ENCODE measurements at regions not wholly inside any gene's neighbourhood (a gene's known extent, or its start where the extent isn't known, plus 50 kb on each side); places are given as distances from the start of the nearest gene placed in this dataset.

DNA sequence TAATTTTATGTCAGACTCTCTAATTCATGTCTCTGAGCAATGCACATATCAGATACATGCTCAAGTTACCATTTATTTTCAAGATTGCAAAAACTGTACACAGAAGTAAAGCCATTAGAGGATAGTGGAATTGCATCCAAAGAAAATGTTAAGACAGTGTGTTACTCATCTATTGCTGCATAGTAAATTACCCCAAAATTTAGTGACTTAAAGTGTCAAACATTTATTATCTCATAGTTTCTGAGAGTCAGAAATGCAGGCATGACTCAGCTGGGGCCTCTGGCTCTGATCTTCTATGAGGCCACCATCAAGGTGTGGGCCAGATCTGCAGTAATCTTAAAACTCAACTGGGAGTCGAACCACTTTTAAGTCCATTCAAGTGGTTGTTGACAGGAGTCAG lies 275.2 kb downstream of the QDPR start:
- H3K9ac ChIP-seq (ENCODE audit: control insufficient read depth, insufficient read depth, low read length): no peak overlapping the region
- intact Hi-C loops (cut with micrococcal nuclease; ENCODE audit: unreplicated experiment) (no loop called here), in situ Hi-C loops (cut with MboI) (no loop called here)
- SMC1A ChIA-PET (ENCODE audit: uncharacterized antibody, unreplicated experiment): no interaction called here
- no peak overlapping the region for H3K27ac ChIP-seq (ENCODE audit: control insufficient read depth, insufficient read depth)
- no peaks in the 10 kb centered on the region for H3K9me3 ChIP-seq (replicated peaks; ENCODE audit: control insufficient read depth, insufficient read depth, low read length)
- H3K36me3 ChIP-seq (ENCODE audit: control insufficient read depth in 2 of 2, insufficient read depth in 2 of 2, low read length in 1 of 2): no peaks in the 10 kb centered on the region
- H3K27me3 ChIP-seq (replicated peaks in 1 of 2; ENCODE audit: control insufficient read depth in 2 of 2, insufficient read depth in 2 of 2, low read length in 1 of 2): no peaks in the 10 kb centered on the region
- no TSS peak for BruUV-seq (replicated peaks)
- FAIRE-seq (no peak), ATAC-seq (no peak), DNase-seq (ENCODE audit: low read depth, low spot score) (no peak)
- no peak overlapping the region for H3K4me2 ChIP-seq (ENCODE audit: control insufficient read depth, insufficient read depth)
- no peak overlapping the region for H2AFZ ChIP-seq (ENCODE audit: control insufficient read depth, low read depth, low read length)
- POLR2A ChIA-PET: no interaction called here
- RAD21 ChIA-PET (ENCODE audit: unreplicated experiment): no interaction called here
- CTCF ChIA-PET: no interaction called here
- H3K79me2 ChIP-seq (ENCODE audit: control insufficient read depth, insufficient read depth, low read length): no peaks in the 10 kb centered on the region
- TF ChIP-seq, protein P1, sequence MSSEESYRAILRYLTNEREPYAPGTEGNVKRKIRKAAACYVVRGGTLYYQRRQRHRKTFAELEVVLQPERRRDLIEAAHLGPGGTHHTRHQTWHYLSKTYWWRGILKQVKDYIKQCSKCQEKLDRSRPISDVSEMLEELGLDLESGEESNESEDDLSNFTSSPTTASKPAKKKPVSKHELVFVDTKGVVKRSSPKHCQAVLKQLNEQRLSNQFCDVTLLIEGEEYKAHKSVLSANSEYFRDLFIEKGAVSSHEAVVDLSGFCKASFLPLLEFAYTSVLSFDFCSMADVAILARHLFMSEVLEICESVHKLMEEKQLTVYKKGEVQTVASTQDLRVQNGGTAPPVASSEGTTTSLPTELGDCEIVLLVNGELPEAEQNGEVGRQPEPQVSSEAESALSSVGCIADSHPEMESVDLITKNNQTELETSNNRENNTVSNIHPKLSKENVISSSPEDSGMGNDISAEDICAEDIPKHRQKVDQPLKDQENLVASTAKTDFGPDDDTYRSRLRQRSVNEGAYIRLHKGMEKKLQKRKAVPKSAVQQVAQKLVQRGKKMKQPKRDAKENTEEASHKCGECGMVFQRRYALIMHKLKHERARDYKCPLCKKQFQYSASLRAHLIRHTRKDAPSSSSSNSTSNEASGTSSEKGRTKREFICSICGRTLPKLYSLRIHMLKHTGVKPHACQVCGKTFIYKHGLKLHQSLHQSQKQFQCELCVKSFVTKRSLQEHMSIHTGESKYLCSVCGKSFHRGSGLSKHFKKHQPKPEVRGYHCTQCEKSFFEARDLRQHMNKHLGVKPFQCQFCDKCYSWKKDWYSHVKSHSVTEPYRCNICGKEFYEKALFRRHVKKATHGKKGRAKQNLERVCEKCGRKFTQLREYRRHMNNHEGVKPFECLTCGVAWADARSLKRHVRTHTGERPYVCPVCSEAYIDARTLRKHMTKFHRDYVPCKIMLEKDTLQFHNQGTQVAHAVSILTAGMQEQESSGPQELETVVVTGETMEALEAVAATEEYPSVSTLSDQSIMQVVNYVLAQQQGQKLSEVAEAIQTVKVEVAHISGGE (CRISPR knock-in tag; IDR thresholded peaks at IDR 0.05): no peak
- no peak for TF ChIP-seq CHD1 (IDR thresholded peaks at IDR 0.05; ENCODE audit: low read depth, low read length)
- no peak for TF ChIP-seq SMAD5 (IDR thresholded peaks at IDR 0.05; ENCODE audit: low read depth)
- no peak for TF ChIP-seq NR2F1 (conservative IDR thresholded peaks at IDR 0.05)
- no peak for TF ChIP-seq CREM (IDR thresholded peaks at IDR 0.05; ENCODE audit: low read depth)
- H3K4me3 ChIP-seq: no peak overlapping the region
- 0% methylated on average over 1 of the region's 1 CpG for WGBS (ENCODE audit: insufficient coverage, insufficient replicate concordance, low lambda C conversion rate, missing lambda C conversion rate)
- no peaks in the 10 kb centered on the region for H3K4me1 ChIP-seq (ENCODE audit: control insufficient read depth, insufficient read depth, low read length)
- H4K20me1 ChIP-seq (ENCODE audit: control insufficient read depth, insufficient read depth): no peaks in the 10 kb centered on the region

DNA sequence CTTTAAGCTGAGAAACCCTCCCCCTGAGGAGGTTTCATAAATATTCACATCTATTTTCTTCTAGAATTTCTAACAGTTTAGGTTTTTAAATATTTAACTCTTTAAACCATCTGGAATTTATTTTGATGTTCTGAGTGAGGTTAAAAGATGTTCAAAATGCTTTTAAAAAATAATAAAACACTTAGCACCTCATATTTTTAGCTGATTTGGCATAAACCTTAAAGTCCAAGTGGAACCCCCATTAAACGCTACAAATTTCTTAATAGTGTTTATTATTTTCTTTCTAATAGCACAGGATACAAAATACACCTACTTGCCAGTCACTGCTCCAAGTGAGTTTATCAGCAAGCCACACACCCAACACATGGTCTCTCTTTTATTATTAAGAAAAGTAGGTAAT lies 277.2 kb downstream of the QDPR start:
- H3K79me2 ChIP-seq (ENCODE audit: control insufficient read depth, insufficient read depth, low read length): no peaks in the 10 kb centered on the region
- CTCF ChIA-PET: no interaction called here
- RAD21 ChIA-PET (ENCODE audit: unreplicated experiment): no interaction called here
- no peak overlapping the region for H3K4me2 ChIP-seq (ENCODE audit: control insufficient read depth, insufficient read depth)
- H3K36me3 ChIP-seq (ENCODE audit: control insufficient read depth in 2 of 2, insufficient read depth in 2 of 2, low read length in 1 of 2): no peaks in the 10 kb centered on the region
- in situ Hi-C loops (cut with MboI) (no loop called here), intact Hi-C loops (cut with micrococcal nuclease; ENCODE audit: unreplicated experiment) (no loop called here)
- ATAC-seq (no peak), FAIRE-seq (no peak), DNase-seq (ENCODE audit: low read depth, low spot score) (no peak)
- H3K9me3 ChIP-seq (replicated peaks; ENCODE audit: control insufficient read depth, insufficient read depth, low read length): no peaks in the 10 kb centered on the region
- H3K27ac ChIP-seq (ENCODE audit: control insufficient read depth, insufficient read depth): no peak overlapping the region
- H3K4me1 ChIP-seq (ENCODE audit: control insufficient read depth, insufficient read depth, low read length): no peaks in the 10 kb centered on the region
- H4K20me1 ChIP-seq (ENCODE audit: control insufficient read depth, insufficient read depth): no peaks in the 10 kb centered on the region
- no peaks in the 10 kb centered on the region for H3K27me3 ChIP-seq (replicated peaks in 1 of 2; ENCODE audit: control insufficient read depth in 2 of 2, insufficient read depth in 2 of 2, low read length in 1 of 2)
- SMC1A ChIA-PET (ENCODE audit: uncharacterized antibody, unreplicated experiment): interaction anchor here (1.6 kb wide), 1 partner anchor 12 kb away, joined by 3 read pairs; no protein-coding TSS in a partner anchor
- no peak overlapping the region for H2AFZ ChIP-seq (ENCODE audit: control insufficient read depth, low read depth, low read length)
- POLR2A ChIA-PET: no interaction called here
- no peak overlapping the region for H3K9ac ChIP-seq (ENCODE audit: control insufficient read depth, insufficient read depth, low read length)
- no TSS peak for BruUV-seq (replicated peaks)
- WGBS (ENCODE audit: insufficient coverage, insufficient replicate concordance, low lambda C conversion rate, missing lambda C conversion rate): 45% methylated on average over 1 of the region's 1 CpG
- no peak overlapping the region for H3K4me3 ChIP-seq
- TF ChIP-seq NBN (IDR thresholded peaks at IDR 0.05) (no peak), ASH2L (IDR thresholded peaks at IDR 0.05; ENCODE audit: borderline replicate concordance, low read depth) (no peak), ATF3 (IDR thresholded peaks at IDR 0.05; ENCODE audit: borderline replicate concordance, extremely low read depth, low read depth, low read length) (no peak), E2F4 (IDR thresholded peaks at IDR 0.05; ENCODE audit: low read depth, low read length) (no peak), MYB (IDR thresholded peaks at IDR 0.05; ENCODE audit: borderline replicate concordance, low read depth, low read length) (no peak), WRNIP1 (IDR thresholded peaks at IDR 0.05; ENCODE audit: borderline replicate concordance, low read depth, low read length) (no peak)
- TF ChIP-seq, protein P2, sequence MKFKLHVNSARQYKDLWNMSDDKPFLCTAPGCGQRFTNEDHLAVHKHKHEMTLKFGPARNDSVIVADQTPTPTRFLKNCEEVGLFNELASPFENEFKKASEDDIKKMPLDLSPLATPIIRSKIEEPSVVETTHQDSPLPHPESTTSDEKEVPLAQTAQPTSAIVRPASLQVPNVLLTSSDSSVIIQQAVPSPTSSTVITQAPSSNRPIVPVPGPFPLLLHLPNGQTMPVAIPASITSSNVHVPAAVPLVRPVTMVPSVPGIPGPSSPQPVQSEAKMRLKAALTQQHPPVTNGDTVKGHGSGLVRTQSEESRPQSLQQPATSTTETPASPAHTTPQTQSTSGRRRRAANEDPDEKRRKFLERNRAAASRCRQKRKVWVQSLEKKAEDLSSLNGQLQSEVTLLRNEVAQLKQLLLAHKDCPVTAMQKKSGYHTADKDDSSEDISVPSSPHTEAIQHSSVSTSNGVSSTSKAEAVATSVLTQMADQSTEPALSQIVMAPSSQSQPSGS (IDR thresholded peaks at IDR 0.05; ENCODE audit: low read length): no peak
